WTC11 (cell line): ENCODE measurements at regions not wholly inside any gene's neighbourhood (a gene's known extent, or its start where the extent isn't known, plus 50 kb on each side); places are given as distances from the start of the nearest gene placed in this dataset.

Source experiments
- ATF2 ChIP-seq: sonication (generic); formaldehyde crosslinking; IDR thresholded peaks from 2 replicates; pipeline ENCODE4 v1.8.1; 2022; ENCODE audit warnings: low read depth, missing genetic modification reagents, borderline replicate concordance
- CREB1 ChIP-seq: sonication (generic); formaldehyde crosslinking; IDR thresholded peaks from 2 replicates; pipeline ENCODE4 v1.8.0; 2023; ENCODE audit warnings: mild to moderate bottlenecking, missing genetic modification reagents
- CTCF ChIP-seq: fragments of 200-600 bp; IDR thresholded peaks from 2 replicates; pipeline ENCODE4 v1.8.0; 2022; ENCODE audit warnings: antibody characterized with exemption
- ESRRA ChIP-seq: sonication (generic); formaldehyde crosslinking; IDR thresholded peaks from 2 replicates; pipeline ENCODE4 v1.8.1; 2022; ENCODE audit warnings: mild to moderate bottlenecking, missing genetic modification reagents, borderline replicate concordance
- ETV6 ChIP-seq: sonication (generic); formaldehyde crosslinking; IDR thresholded peaks from 2 replicates; pipeline ENCODE4 v1.8.1; 2022; ENCODE audit warnings: mild to moderate bottlenecking, missing genetic modification reagents
- FOXJ3 ChIP-seq: sonication (generic); formaldehyde crosslinking; IDR thresholded peaks from 2 replicates; pipeline ENCODE4 v1.9.0; 2021; ENCODE audit warnings: missing genetic modification reagents, mild to moderate bottlenecking, borderline replicate concordance
- FOXP1 ChIP-seq: sonication (generic); formaldehyde crosslinking; IDR thresholded peaks from 2 replicates; pipeline ENCODE4 v1.8.0; 2022; ENCODE audit warnings: missing genetic modification reagents, mild to moderate bottlenecking, moderate library complexity, borderline replicate concordance
- NR1H2 ChIP-seq: sonication (generic); formaldehyde crosslinking; IDR thresholded peaks from 2 replicates; pipeline ENCODE4 v1.9.0; 2021; ENCODE audit warnings: mild to moderate bottlenecking, moderate library complexity, missing genetic modification reagents
- TCF7 ChIP-seq: sonication (generic); formaldehyde crosslinking; IDR thresholded peaks from 2 replicates; pipeline ENCODE4 v1.8.0; 2022; ENCODE audit warnings: mild to moderate bottlenecking, low read depth, missing genetic modification reagents, moderate library complexity
- ZNF512 ChIP-seq: sonication (generic); formaldehyde crosslinking; IDR thresholded peaks from 2 replicates; pipeline ENCODE4 v1.8.1; 2022; ENCODE audit warnings: missing genetic modification reagents, borderline replicate concordance
- ZNF532 ChIP-seq: fragments of 250-450 bp; sonication (Bioruptor Pico); IDR thresholded peaks from 2 replicates; pipeline ENCODE4 v1.9.0; 2021; ENCODE audit warnings: mild to moderate bottlenecking, borderline replicate concordance

GRCh38 chr14:105901226-105901625 lies 374.8 kb downstream of the TMEM121 start:
- TF ChIP-seq CTCF: no peak
- no peak for TF ChIP-seq ZNF532 (CRISPR knock-in tag)
- no peak for TF ChIP-seq ZNF512
- TF ChIP-seq FOXP1 (CRISPR knock-in tag): no peak
- no peak for TF ChIP-seq CREB1
- no peak for TF ChIP-seq ETV6 (CRISPR knock-in tag)
- TF ChIP-seq TCF7 (CRISPR knock-in tag): no peak
- no peak for TF ChIP-seq FOXJ3 (CRISPR knock-in tag)
- no peak for TF ChIP-seq ATF2
- no peak for TF ChIP-seq ESRRA (CRISPR knock-in tag)
- TF ChIP-seq NR1H2 (CRISPR knock-in tag): no peak
